HEK293 (cell line): ENCODE measurements at regions not wholly inside any gene's neighbourhood (a gene's known extent, or its start where the extent isn't known, plus 50 kb on each side); places are given as distances from the start of the nearest gene placed in this dataset.
A peak's percentile ranks its signal among the peaks of the same experiment; 100 is the strongest.

ENCODE experiments used
- CTCF ChIA-PET: fragments of 350-600 bp; formaldehyde crosslinking; extraction: SDS; loops from one replicate; lab custom pipeline; 2021; ENCODE audit warnings: antibody characterized with exemption; lab: Yijun Ruan, JAX
- POLR2A ChIA-PET: fragments of 300-600 bp; formaldehyde crosslinking; extraction: SDS; loops from one replicate; lab custom pipeline; 2020; ENCODE audit warnings: antibody characterized with exemption, inconsistent platforms; lab: Yijun Ruan, JAX
- H3K27ac ChIP-seq: fragments of 200-500 bp; sonication (Bioruptor generic); 2 replicates; pipeline ENCODE4 v1.5.1; 2014; ENCODE audit warnings: low read depth, low read length, control low read depth, inconsistent platforms; ENCODE audit errors: extremely low read depth
- H3K36me3 ChIP-seq, 2 experiments: fragments of 200-500 bp in 1 of 2; sonication (Bioruptor generic) in 1 of 2; 1 replicate in 1 of 2; 2 replicates in 1 of 2; pipeline ENCODE4 v1.5.1; 2014 to 2017; ENCODE audit warnings: inconsistent platforms in 2 of 2, low read length in 2 of 2; ENCODE audit not compliant: control insufficient read depth in 2 of 2, insufficient read depth in 1 of 2
- H3K4me1 ChIP-seq: fragments of 200-500 bp; sonication (Bioruptor generic); 2 replicates; pipeline ENCODE4 v1.5.1; 2014; ENCODE audit warnings: mild to moderate bottlenecking, low read length, inconsistent platforms; ENCODE audit not compliant: control insufficient read depth, insufficient read depth
- H3K4me3 ChIP-seq: 2 replicates; pipeline ENCODE4 v1.5.1; 2011; ENCODE audit warnings: low read depth, mild to moderate bottlenecking, control low read depth, low read length, moderate library complexity
- H3K9me3 ChIP-seq: fragments of 200-500 bp; sonication (Bioruptor generic); 2 replicates; pipeline ENCODE4 v1.5.1; 2014; ENCODE audit warnings: low read depth, low read length, inconsistent platforms; ENCODE audit not compliant: control insufficient read depth, insufficient read depth
- GLI2 ChIP-seq: fragments of 450-650 bp; formaldehyde crosslinking; IDR thresholded peaks from 2 replicates; pipeline ENCODE4; 2017; ENCODE audit warnings: missing biosample characterization, missing genetic modification characterization, low read depth, borderline replicate concordance
- GLIS2 ChIP-seq: fragments of 450-650 bp; formaldehyde crosslinking; IDR thresholded peaks from 2 replicates; pipeline ENCODE4 v1.5.1; 2016; ENCODE audit warnings: missing biosample characterization, missing genetic modification characterization
- MZF1 ChIP-seq: fragments of 450-650 bp; formaldehyde crosslinking; IDR thresholded peaks from 2 replicates; pipeline ENCODE4 v1.5.1; 2017; ENCODE audit warnings: missing biosample characterization, missing genetic modification characterization, borderline replicate concordance
- PRDM6 ChIP-seq: fragments of 450-650 bp; formaldehyde crosslinking; IDR thresholded peaks from 2 replicates; pipeline ENCODE4 v1.5.1; 2017; ENCODE audit warnings: missing biosample characterization, missing genetic modification characterization
- ZBTB1 ChIP-seq: fragments of 450-650 bp; formaldehyde crosslinking; IDR thresholded peaks from 2 replicates; pipeline ENCODE4 v1.5.1; 2016; ENCODE audit warnings: missing biosample characterization, missing genetic modification characterization
- ZEB2 ChIP-seq: fragments of 450-650 bp; formaldehyde crosslinking; IDR thresholded peaks from 2 replicates; pipeline ENCODE4 v1.5.1; 2016; ENCODE audit warnings: missing biosample characterization, missing genetic modification characterization
- ZNF138 ChIP-seq: fragments of 450-650 bp; formaldehyde crosslinking; IDR thresholded peaks from 2 replicates; pipeline ENCODE4 v1.5.1; 2016; ENCODE audit warnings: missing biosample characterization, missing genetic modification characterization, borderline replicate concordance
- ZNF266 ChIP-seq: fragments of 450-650 bp; formaldehyde crosslinking; IDR thresholded peaks from 2 replicates; pipeline ENCODE4 v1.5.1; 2016; ENCODE audit warnings: missing biosample characterization, missing genetic modification characterization, low read depth
- ZNF548 ChIP-seq: fragments of 450-650 bp; formaldehyde crosslinking; IDR thresholded peaks from 2 replicates; pipeline ENCODE4 v1.5.1; 2016; ENCODE audit warnings: missing biosample characterization, missing genetic modification characterization
- ZNF558 ChIP-seq: fragments of 450-650 bp; formaldehyde crosslinking; IDR thresholded peaks from 2 replicates; pipeline ENCODE4 v1.5.1; 2016; ENCODE audit warnings: missing biosample characterization, missing genetic modification characterization
- ZNF654 ChIP-seq: fragments of 450-650 bp; formaldehyde crosslinking; IDR thresholded peaks from 2 replicates; pipeline ENCODE4 v1.5.1; 2016; ENCODE audit warnings: low read depth, missing biosample characterization, missing genetic modification characterization
- ZNF660 ChIP-seq: fragments of 450-650 bp; IDR thresholded peaks from 2 replicates; pipeline ENCODE4 v1.5.1; 2018; ENCODE audit warnings: missing biosample characterization, mild to moderate bottlenecking, missing genetic modification characterization
- ZNF791 ChIP-seq: fragments of 450-650 bp; formaldehyde crosslinking; IDR thresholded peaks from 2 replicates; pipeline ENCODE4 v1.5.1; 2016; ENCODE audit warnings: missing biosample characterization, missing genetic modification characterization
- TF ChIP-seq, protein P1 (sequence below): sonication (generic); formaldehyde crosslinking; IDR thresholded peaks from 2 replicates; pipeline ENCODE4 v1.8.1; 2022; ENCODE audit warnings: mild to moderate bottlenecking, moderate library complexity, missing genetic modification reagents

DNA sequence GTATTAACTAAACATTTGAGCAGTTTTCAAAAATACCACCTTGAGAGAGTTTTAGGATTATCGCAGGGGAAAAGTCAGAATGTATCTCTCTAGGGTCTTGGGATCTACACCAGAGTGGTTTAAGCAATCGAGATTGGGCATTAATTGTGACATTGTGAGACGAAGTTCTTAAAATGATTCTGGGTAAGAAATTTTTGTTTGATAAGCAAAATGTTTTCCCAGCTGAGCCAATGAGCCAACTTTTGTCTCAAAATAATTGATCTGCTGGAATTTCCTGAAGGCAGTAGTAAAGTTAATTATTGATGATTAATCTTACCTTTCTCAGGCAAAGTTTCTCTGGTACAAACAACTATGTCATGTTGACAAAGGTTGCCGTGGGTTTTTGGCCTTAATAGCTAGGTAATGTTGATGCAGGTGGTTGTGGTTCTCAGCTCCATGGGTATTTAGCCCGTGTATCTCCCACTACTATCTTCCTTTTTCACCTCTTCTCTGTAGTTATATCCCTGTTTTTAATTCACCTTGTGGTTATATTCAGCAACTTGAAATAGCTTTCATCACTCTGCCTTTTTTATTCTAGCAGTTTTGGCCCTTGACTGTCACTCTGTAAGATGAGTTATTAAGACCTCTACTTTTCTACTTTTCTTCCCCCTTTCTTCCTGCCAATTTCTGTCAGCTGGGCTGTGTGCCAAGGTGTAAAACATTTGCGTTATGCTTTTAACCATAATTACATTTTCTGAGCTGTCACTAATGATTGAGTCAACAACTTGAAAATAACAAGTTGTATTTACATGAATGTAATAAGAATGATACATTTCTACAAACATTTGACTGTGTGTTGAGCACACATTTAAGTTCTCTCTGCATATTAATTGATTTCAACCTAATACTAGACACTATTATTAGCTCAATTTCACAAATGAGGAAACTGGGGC is 368.3 kb upstream of the BTBD3 start:
- Histone ChIP-seq H3K36me3 (no peaks in the 10 kb centered on the region), H3K27ac (no peak overlapping the region), H3K4me1 (no peaks in the 10 kb centered on the region), H3K4me3 (no peak overlapping the region), H3K9me3 (no peaks in the 10 kb centered on the region)
- no peak for TF ChIP-seq ZNF660 (tag by site-specific recombination)
- TF ChIP-seq PRDM6 (tag by site-specific recombination) = peak; percentile 38; the same call in 1 of the 2 replicates
- no peak for TF ChIP-seq ZNF138 (tag by site-specific recombination)
- no peak for TF ChIP-seq ZEB2 (tag by site-specific recombination)
- ChIA-PET CTCF (interaction anchor here (0.6 to 0.7 kb wide), 3 partner anchors 417 to 1931 kb away, joined by 3 to 4 read pairs (median 3); no protein-coding TSS in a partner anchor), POLR2A (no interaction called here)

- no peak overlapping the region for H3K4me3 ChIP-seq
- no peak for TF ChIP-seq ZNF791
- TF ChIP-seq ZNF266 (tag by site-specific recombination) = no peak
- H3K9me3 ChIP-seq = no peaks in the 10 kb centered on the region
- ChIA-PET CTCF (interaction anchor here (0.5 to 0.8 kb wide), 4 partner anchors 170 to 1932 kb away, joined by 3 to 4 read pairs (median 3); no protein-coding TSS in a partner anchor), POLR2A (no interaction called here)
- no peak overlapping the region for H3K27ac ChIP-seq
- no peaks in the 10 kb centered on the region for H3K36me3 ChIP-seq
- H3K4me1 ChIP-seq = no peaks in the 10 kb centered on the region
These were observed 366.9 kb upstream of the BTBD3 start for GRCh38 chr20:11550657-11551338.

GRCh38 chr20:11551479-11551878 is 366.2 kb upstream of the BTBD3 start:
- Histone ChIP-seq H3K27ac (no peak overlapping the region), H3K36me3 (no peaks in the 10 kb centered on the region), H3K9me3 (no peaks in the 10 kb centered on the region), H3K4me3 (no peak overlapping the region), H3K4me1 (no peaks in the 10 kb centered on the region)
- CTCF ChIA-PET = interaction anchor here (0.5 to 0.8 kb wide), 4 partner anchors 284 to 513 kb away, joined by 3 to 4 read pairs (median 3); no protein-coding TSS in a partner anchor
- no peak for TF ChIP-seq GLI2 (tag by site-specific recombination)
- TF ChIP-seq GLIS2 (tag by site-specific recombination) = no peak
- TF ChIP-seq, protein P1, sequence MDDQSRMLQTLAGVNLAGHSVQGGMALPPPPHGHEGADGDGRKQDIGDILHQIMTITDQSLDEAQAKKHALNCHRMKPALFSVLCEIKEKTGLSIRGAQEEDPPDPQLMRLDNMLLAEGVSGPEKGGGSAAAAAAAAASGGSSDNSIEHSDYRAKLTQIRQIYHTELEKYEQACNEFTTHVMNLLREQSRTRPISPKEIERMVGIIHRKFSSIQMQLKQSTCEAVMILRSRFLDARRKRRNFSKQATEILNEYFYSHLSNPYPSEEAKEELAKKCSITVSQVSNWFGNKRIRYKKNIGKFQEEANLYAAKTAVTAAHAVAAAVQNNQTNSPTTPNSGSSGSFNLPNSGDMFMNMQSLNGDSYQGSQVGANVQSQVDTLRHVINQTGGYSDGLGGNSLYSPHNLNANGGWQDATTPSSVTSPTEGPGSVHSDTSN (CRISPR knock-in tag) = no peak
- TF ChIP-seq ZBTB1 (tag by site-specific recombination) = no peak
- TF ChIP-seq ZNF558 = no peak
- no peak for TF ChIP-seq MZF1
- TF ChIP-seq ZNF654 (tag by site-specific recombination) = no peak
- no peak for TF ChIP-seq ZEB2 (tag by site-specific recombination)
- no peak for TF ChIP-seq ZNF548
- POLR2A ChIA-PET = no interaction called here
